Activated T-cell treated with anti-CD3 and anti-CD28 coated beads for 1 hour (primary cell): ENCODE measurements at regions not wholly inside any gene's neighbourhood (a gene's known extent, or its start where the extent isn't known, plus 50 kb on each side); places are given as distances from the start of the nearest gene placed in this dataset.
"Not testable (repeated sequence)": the region's sequence is repeated elsewhere in the genome, so short reads cannot be mapped to it uniquely, and the experiment has no call there.

ENCODE experiments used
- DNase-seq: peaks from one replicate; pipeline ENCODE4 v3.0.0-alpha.2; 2020; ENCODE audit warnings: low read depth

GRCh38 chr3:34881026-34881425 lies 758.3 kb upstream of the ARPP21 start:
- no peak for DNase-seq

- no peak for DNase-seq
Measured at GRCh38 chr3:34882764-34883163, 756.6 kb upstream of the ARPP21 start.

- DNase-seq: no peak
Measured at GRCh38 chr3:34884007-34884406, 755.3 kb upstream of the ARPP21 start.

GRCh38 chr3:34886443-34886842 lies 752.9 kb upstream of the ARPP21 start:
- DNase-seq: no peak

- no peak for DNase-seq
Measured at GRCh38 chr3:34889641-34890040, 749.7 kb upstream of the ARPP21 start.

- no peak for DNase-seq
Measured at GRCh38 chr3:34890247-34890646, 749.1 kb upstream of the ARPP21 start.

GRCh38 chr3:34891941-34892340 lies 747.4 kb upstream of the ARPP21 start:
- DNase-seq: no peak

GRCh38 chr3:34895841-34896240 lies 743.5 kb upstream of the ARPP21 start:
- no peak for DNase-seq

- DNase-seq: not testable (repeated sequence)
Measured at GRCh38 chr3:34909679-34910078, 729.6 kb upstream of the ARPP21 start.

- no peak for DNase-seq
Measured at GRCh38 chr3:34919025-34919424, 720.3 kb upstream of the ARPP21 start.

GRCh38 chr3:34920806-34921205 lies 718.5 kb upstream of the ARPP21 start:
- no peak for DNase-seq

GRCh38 chr3:34924961-34925360 lies 714.4 kb upstream of the ARPP21 start:
- no peak for DNase-seq

GRCh38 chr3:34925851-34926250 lies 713.5 kb upstream of the ARPP21 start:
- no peak for DNase-seq

- no peak for DNase-seq
Measured at GRCh38 chr3:34929036-34929435, 710.3 kb upstream of the ARPP21 start.

GRCh38 chr3:34934660-34935059 lies 704.7 kb upstream of the ARPP21 start:
- no peak for DNase-seq

GRCh38 chr3:34938784-34939183 lies 700.5 kb upstream of the ARPP21 start:
- DNase-seq: no peak

GRCh38 chr3:34942256-34942655 lies 697.1 kb upstream of the ARPP21 start:
- DNase-seq: no peak

- no peak for DNase-seq
Measured at GRCh38 chr3:34947834-34948233, 691.5 kb upstream of the ARPP21 start.

- DNase-seq: no peak
Measured at GRCh38 chr3:34948517-34948916, 690.8 kb upstream of the ARPP21 start.

- DNase-seq: no peak
Measured at GRCh38 chr3:34955680-34956079, 683.6 kb upstream of the ARPP21 start.

- DNase-seq: no peak
Measured at GRCh38 chr3:34956511-34956910, 682.8 kb upstream of the ARPP21 start.

- DNase-seq: no peak
Measured at GRCh38 chr3:34957677-34958076, 681.6 kb upstream of the ARPP21 start.

- no peak for DNase-seq
Measured at GRCh38 chr3:34969513-34969912, 669.8 kb upstream of the ARPP21 start.

GRCh38 chr3:34972481-34972880 lies 666.8 kb upstream of the ARPP21 start:
- DNase-seq: no peak

- no peak for DNase-seq
Measured at GRCh38 chr3:34973586-34973985, 665.7 kb upstream of the ARPP21 start.
